8988T (cell line): ENCODE measurements at regions not wholly inside any gene's neighbourhood (a gene's known extent, or its start where the extent isn't known, plus 50 kb on each side); places are given as distances from the start of the nearest gene placed in this dataset.

Experiments used
- DNase-seq: peaks from one replicate; pipeline ENCODE4 v3.0.0; 2011

GRCh38 chr10:3723766-3724165 is 61.2 kb downstream of the KLF6 start:
- no peak for DNase-seq

DNA sequence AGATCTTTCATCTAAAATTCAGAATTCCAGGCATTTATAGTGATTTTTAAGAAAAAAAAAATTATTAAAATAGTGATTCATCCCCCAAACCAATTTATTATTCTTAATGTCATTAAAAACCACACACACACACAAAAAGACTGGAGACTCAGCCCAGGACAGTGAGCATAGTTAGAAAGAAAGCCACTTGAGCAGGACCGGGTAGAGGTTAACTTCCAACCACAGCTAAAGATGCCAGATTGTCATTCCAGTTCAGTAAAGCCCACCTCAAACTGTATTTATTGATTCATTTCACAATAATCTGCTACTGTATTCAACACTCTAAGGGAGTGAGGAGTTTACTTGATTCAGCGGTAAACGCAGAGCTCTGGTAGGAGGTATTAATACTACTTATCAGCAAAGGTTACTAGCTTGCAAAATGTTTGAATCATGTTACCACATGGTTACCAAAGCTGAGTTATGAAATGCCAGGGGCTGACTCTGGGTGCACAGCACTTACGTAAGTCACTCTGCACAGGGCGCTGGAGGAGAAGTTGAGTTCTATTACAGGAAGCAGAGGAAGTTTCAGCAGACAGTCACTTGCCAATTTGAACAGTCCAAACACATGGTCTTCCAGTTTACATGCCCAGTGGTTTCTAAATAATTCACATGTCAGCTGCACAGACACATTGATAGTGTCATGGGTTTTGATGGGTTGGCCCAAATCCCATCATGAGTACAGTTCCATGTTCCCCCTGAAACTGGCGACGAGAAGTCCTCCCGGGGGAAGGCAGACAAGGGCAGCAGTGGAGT is 64.6 kb downstream of the KLF6 start:
- no peak for DNase-seq

DNA sequence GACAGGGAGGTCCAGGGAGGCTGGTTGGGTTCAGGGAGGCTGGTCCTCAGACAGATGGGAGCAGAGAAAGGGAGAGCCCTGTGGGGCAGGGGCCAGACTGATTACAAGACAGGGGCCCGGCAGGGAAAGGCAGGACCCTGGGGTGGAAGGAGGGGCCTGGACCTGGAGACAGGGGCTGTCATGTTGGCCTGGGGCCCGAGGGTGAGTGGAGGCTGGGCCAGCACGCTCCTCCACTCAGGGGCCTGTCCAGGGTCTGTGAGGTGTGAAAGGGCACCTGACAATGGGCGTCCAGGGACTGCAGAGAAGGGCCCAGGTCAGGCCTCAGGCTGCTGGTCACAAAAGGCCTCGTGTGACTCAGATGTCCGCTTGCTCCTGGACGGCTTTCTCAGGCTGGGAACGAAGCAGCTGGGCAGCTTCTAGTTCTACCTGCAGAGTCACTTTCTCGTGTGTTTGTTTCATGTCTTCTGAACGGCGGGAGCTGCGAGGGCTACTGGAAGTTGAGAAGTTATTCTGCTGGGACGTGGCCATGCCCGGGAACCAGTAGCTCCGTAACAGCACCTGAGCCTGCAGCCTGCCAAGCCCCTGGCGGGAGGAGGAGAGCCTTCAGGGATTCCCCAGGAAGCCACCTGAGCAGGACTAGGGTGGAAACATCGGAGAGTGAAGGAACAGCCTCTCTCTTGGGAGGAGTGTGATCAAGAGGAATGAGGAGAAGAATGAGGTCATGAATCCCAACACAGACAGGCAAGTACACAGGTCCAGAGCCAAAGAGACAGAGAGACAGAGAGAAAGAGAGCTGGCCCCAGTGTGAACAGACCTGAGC is 65.8 kb downstream of the KLF6 start:
- DNase-seq: no peak

DNA sequence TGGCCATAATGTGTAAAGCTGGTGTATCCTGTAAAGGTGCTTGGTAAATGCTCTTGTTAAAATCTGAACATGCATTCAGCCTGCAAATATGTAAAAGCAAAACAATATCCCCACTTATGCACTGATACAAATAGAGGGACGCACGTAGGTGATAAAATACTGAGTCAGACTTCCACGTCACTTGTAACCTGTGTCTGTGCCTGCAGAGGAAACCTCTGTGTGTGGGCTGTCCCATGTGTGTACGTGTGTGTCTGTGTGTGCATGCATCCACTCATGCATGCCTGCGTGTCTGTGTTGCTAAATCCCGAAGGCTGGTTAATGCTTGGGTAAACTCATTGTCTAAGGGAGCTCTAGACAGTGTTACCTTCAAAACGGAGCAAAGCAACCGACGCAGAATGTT is 68.9 kb downstream of the KLF6 start:
- DNase-seq: no peak

DNA sequence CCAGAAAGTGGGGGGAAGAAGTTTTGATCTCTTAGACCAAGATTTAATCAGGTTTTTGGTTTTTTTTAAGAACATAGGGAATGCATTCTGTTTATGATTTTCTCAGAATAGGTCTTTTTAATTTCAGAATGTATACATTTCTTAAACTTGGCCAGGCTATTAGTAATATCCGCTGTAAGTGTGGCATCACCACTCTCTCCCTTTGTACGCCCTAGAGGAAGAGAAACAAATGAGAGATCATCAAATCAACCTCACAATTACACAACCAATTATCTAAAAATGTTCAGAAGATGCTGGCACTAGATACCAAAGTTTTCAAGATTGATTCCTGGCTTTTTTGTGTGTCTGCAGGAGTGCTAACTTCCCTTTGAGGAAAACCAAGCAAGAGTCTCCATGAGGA is 70.0 kb downstream of the KLF6 start:
- no peak for DNase-seq

- no peak for DNase-seq
These were observed 70.5 kb downstream of the KLF6 start for GRCh38 chr10:3714531-3714930.

DNA sequence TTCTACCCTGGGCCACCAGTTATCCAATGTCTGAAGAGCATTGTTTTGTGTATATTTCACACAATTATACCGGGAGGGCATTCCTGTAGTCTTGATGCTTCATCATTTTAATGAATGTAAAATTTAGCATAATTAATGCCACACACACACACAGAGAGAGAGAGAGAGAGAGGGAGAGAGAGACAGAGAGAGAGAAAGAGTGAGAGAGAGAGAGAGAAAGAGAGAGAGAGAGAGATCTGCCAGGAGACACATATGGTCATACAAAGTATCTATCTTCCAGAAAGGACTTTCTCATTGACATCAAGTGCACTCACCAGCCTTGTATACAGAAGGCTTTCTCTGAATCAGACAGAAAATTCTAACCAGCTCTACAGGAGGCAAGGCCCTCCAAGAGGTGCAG is 72.3 kb downstream of the KLF6 start:
- no peak for DNase-seq

DNA sequence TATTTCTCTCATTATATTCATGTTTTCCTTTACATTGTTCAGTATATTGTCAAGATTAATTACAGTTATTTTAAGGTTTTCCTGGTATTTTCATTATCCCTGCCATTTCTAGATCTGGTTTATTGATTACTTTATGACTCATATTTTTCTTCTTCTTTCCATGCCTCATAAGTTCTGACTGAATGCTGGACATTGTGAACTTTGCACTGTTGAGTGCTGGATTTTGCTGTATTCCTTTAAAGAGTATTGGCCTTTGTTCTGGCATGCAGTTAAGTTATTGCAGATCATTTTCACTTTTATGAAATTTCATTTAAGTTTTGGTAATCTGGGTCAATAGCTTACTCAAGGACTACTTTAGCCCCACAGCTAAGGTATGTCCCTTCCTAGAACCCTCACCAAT is 73.1 kb downstream of the KLF6 start:
- no peak for DNase-seq

GRCh38 chr10:3710764-3711163 is 74.2 kb downstream of the KLF6 start:
- no peak for DNase-seq

GRCh38 chr10:3709456-3710060 is 75.5 kb downstream of the KLF6 start:
- DNase-seq: no peak

DNA sequence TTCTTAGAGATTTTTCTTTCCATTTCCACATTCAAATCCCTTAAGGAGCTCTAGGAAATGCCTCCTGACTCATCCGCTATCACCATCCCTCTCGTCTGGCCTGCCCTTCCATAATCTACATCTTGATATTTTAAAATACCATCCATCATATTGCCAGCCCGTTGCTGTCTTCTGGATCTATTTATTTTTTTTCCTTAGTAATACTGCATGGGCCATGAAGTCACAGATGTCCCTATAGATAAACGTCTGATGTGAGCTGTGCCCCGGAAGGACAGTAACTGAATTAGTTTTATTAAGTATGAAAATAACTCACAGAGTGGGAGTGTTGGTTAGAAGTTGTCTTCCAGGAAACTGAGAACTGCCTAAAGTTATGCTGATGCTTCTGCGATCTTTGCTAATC is 76.2 kb downstream of the KLF6 start:
- no peak for DNase-seq

DNA sequence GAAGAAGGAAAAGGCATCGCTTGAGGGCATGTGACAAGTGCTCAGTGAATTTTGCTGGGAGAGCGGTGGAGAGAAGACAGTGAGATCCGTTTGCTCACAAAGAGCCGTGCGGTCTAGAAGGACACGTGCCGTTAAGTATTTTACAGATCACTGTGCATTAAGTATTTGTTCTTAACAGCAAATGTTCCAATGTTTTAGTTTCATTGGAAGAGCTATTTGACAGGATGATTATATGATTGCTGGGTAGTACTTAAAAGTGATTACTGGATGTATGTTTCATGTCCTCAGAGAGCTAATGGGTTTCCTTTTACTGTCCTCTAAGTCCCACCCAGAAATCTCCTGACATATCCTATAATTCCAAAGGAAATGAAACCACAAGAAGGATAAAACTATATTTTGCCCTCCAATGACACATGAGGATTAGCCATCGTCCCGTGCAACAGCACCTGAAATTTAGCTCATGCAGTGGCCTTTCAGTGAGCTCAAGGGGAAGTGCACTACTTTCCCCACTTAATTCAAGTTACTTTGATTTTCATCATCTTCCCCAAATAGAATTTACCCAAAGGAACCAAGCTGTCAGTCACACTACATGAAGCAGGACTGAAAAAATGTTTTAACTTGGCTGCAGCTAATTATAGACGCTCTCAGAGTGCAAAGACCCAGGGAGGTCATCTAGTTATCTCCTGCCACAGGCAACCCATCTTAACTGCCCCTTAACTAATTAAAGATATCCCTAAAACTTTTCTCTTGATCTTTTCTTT is 80.3 kb downstream of the KLF6 start:
- DNase-seq: no peak

- no peak for DNase-seq
These were observed 82.4 kb downstream of the KLF6 start for GRCh38 chr10:3702569-3702968.

DNA sequence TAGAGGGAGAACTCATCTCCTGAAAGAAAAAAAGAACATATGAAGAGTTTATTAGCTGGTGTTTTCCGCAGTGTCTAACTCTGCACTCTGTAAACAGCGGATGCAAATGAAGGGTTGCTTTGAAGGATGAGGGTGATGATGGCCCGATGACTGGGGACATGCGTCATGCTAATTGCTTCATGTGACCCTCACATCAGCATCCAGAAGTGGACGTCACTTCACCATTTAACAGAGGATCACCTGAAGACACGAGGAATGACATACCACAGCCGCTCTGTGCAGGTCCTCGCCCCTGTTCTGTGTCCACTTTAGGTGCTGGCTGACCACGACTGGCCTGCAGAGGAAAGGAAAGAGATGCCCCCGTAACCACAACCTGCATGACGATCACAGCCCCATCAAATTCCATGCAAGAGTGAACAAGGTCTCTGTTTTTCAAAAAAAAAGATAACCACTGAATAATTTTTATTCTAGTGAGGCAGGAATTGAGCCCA is 82.9 kb downstream of the KLF6 start:
- no peak for DNase-seq

GRCh38 chr10:3701491-3701890 is 83.5 kb downstream of the KLF6 start:
- DNase-seq: no peak

- DNase-seq: no peak
These were observed 84.4 kb downstream of the KLF6 start for GRCh38 chr10:3700531-3701076.

GRCh38 chr10:3699916-3700315 is 85.1 kb downstream of the KLF6 start:
- no peak for DNase-seq

DNA sequence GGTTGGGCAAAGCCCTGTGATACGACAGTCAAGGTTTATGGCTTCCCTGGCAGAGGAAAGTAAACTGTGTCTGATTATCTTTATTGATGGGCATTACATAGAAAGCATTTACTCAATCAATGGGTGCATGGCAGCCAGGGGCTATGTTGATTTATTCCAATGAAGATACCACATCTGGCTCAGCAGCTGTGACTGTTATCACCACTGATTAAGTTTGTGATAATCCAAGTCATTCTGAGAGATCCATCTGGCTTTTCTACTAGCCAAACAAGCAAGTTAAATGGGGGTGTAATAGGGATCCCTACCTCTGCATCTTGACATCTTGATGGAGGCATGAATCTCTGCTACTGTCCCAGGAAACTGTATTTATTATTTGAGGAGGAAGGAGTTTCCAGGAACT is 86.7 kb downstream of the KLF6 start:
- DNase-seq: no peak

DNA sequence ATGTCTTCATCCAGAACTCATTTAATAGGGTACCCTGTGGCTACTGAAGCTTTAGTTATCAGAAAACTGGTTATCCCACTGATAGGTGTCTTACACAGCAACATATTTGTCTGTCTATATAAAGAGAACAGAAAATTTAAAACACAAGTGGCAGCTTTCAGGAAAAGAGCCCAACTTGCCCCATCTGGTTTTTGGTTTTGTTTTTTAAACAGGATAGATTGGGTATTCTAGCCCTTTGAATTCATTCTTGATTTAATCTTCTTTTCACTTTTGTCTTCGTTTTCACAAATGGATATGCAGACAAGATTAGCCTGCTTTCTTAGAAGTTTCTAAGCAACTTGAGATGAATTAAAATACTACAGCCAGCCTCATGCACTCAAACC is 91.3 kb downstream of the KLF6 start:
- no peak for DNase-seq

DNA sequence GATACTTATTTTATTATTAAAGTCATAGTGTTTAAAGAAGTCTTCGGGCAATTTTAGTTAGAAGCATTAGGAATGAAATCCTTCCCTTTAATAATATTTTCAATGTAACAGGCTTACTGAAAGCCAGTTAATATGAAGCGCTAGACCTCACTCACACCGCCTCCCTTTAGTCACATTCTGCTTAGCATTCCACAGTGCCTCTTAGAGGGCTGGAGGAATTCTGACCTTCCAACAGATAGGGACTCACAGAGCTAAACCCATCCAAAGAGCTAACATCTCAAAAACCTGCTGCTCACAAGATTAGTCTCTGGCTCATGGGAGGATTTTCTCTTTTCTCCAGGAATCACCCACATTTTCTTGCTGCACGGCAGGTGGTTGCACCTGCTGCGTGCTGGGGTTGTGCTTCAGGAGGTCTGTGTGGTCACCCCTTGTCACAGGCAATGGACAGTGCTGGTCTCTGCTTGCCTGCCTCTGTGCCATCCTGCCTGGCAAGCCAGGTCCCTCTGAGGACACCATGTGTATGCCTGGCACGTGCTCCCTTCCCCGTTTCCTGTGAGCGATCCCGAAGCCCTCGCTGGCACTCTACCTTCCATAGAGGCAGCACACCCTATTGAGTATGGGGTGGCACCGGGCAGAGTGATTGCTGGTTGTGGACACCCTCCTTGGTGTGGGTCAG is 91.8 kb downstream of the KLF6 start:
- no peak for DNase-seq

DNA sequence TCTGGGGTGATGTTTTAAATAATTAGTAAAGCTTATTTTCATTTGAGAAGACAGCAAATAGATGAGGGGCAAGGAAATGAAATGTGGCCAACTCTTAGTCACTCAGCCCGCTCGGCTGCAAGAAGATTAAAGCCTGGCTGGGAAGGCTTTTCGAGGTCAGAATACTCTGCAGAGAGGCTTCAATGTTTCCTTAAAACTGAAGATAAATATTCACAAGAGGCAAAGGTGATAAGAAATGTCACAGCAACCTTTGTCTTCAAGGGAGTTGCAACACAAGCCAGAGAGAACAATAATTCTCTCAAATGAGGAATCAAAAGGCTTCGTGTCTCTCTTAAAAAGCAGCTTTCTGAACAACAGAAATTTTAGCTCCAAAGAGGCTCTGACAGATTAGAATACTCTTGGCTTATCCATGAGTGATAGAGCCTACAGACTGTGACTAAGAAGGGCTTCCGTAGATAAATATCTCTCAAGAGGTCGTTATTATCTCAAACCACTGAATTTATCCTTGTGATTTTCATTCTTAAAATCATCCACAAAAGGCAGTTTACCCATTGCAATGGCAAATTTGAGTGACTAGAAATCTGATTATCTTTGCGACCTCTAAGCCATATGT is 92.5 kb downstream of the KLF6 start:
- DNase-seq: no peak

DNA sequence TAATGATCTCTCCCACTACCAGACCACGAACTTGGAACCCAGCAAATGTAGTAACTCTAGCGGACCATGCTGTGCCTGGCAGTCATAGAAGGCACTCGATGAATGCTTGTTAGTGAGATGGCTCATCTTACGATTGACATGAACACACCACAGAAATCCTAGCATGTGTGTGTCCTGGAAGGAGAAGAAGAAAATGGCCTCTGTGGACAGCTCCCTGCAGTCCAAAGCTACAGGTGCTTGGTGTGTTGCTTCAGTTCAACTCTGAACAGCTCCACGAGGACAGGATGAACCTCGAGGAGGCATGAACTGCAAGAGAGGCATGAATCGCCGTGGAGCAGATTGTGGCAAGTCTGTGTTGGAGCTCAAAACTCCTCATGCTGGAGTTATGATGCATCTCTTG is 93.5 kb downstream of the KLF6 start:
- DNase-seq: no peak
